MM.1S (cell line): ENCODE measurements at regions not wholly inside any gene's neighbourhood (a gene's known extent, or its start where the extent isn't known, plus 50 kb on each side); places are given as distances from the start of the nearest gene placed in this dataset.

ENCODE experiments used
- EZH2 ChIP-seq: fragments of 300-600 bp; sonication (generic); optimal IDR thresholded peaks from 2 replicates; pipeline ENCODE3; 2017; ENCODE audit warnings: low read depth, mild to moderate bottlenecking, antibody characterized with exemption, low read length, mixed read lengths
- EZH2phosphoT487 ChIP-seq: fragments of 300-600 bp; sonication (generic); IDR thresholded peaks from 2 replicates; pipeline ENCODE4 v1.6.1; 2018; ENCODE audit warnings: antibody characterized with exemption, low read length
- TF ChIP-seq, protein P1 (sequence below): fragments of 300-600 bp; sonication (generic); IDR thresholded peaks from 2 replicates; pipeline ENCODE4 v1.5.1; 2016; ENCODE audit warnings: antibody characterized with exemption, low read length, mixed read lengths

DNA sequence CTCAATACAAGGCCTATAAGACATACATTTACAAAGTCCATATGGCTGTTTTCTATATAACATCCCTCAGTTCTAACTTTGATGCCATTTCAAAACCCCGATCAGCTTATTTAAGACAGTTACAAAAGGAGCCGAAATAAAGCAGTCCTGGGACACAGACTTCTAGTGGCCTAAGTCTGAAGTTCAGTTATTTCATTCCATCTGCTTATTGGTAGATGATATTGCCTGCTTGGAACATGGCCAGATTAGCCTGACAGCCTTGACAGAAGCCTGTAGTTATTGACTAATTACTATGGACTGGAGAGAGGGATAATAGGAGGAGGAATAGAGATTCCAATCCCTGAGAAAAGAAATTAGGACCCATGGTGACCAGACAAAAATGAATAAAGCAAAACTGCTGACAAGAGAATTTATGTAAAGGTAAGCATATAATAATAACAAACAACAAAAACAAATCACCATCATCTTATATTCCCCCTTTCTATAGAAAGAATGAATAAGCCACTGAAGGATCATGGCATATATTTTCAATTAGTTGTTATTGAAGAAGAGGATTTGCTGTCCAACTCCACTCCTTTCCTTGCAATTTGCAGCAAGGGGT, 206.3 kb upstream of the TOM1L1 start:
- TF ChIP-seq, protein P1, sequence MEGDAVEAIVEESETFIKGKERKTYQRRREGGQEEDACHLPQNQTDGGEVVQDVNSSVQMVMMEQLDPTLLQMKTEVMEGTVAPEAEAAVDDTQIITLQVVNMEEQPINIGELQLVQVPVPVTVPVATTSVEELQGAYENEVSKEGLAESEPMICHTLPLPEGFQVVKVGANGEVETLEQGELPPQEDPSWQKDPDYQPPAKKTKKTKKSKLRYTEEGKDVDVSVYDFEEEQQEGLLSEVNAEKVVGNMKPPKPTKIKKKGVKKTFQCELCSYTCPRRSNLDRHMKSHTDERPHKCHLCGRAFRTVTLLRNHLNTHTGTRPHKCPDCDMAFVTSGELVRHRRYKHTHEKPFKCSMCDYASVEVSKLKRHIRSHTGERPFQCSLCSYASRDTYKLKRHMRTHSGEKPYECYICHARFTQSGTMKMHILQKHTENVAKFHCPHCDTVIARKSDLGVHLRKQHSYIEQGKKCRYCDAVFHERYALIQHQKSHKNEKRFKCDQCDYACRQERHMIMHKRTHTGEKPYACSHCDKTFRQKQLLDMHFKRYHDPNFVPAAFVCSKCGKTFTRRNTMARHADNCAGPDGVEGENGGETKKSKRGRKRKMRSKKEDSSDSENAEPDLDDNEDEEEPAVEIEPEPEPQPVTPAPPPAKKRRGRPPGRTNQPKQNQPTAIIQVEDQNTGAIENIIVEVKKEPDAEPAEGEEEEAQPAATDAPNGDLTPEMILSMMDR: no peak
- TF ChIP-seq EZH2phosphoT487 (no peak), EZH2 (no peak)
